Glutamatergic neuron (in vitro differentiated cells): ENCODE measurements at regions not wholly inside any gene's neighbourhood (a gene's known extent, or its start where the extent isn't known, plus 50 kb on each side); places are given as distances from the start of the nearest gene placed in this dataset.

Experiments used
- DNase-seq: peaks from one replicate; pipeline ENCODE4 v3.0.0; 2022
- H3K27ac Mint-ChIP-seq: one replicate; pipeline ENCODE4 v1.8.0; 2020; ENCODE audit warnings: mild to moderate bottlenecking, mixed read lengths, inconsistent platforms; ENCODE audit not compliant: unreplicated experiment
- H3K27me3 Mint-ChIP-seq: one replicate; pipeline ENCODE4 v1.8.0; 2020; ENCODE audit warnings: mild to moderate bottlenecking, moderate library complexity, mixed read lengths, inconsistent platforms; ENCODE audit not compliant: unreplicated experiment
- H3K36me3 Mint-ChIP-seq: one replicate; pipeline ENCODE4 v1.8.0; 2020; ENCODE audit warnings: mild to moderate bottlenecking, mixed read lengths, inconsistent platforms; ENCODE audit not compliant: unreplicated experiment
- H3K4me1 Mint-ChIP-seq: one replicate; pipeline ENCODE4 v1.8.0; 2020; ENCODE audit warnings: mild to moderate bottlenecking, low read depth, mixed read lengths, inconsistent platforms; ENCODE audit not compliant: unreplicated experiment
- H3K4me3 Mint-ChIP-seq: one replicate; pipeline ENCODE4 v1.8.0; 2020; ENCODE audit warnings: mild to moderate bottlenecking, mixed read lengths, inconsistent platforms; ENCODE audit not compliant: unreplicated experiment
- H3K9me3 Mint-ChIP-seq: one replicate; pipeline ENCODE4 v1.8.0; 2020; ENCODE audit warnings: mild to moderate bottlenecking, moderate library complexity, mixed read lengths, inconsistent platforms; ENCODE audit not compliant: unreplicated experiment
- CTCF ChIP-seq: fragments of 200-600 bp; sonication (generic); IDR thresholded peaks from one replicate; pipeline ENCODE4 v1.5.0; 2021; ENCODE audit not compliant: partially characterized antibody, unreplicated experiment

- H3K4me3 Mint-ChIP-seq, result no peak overlapping the region
- H3K27me3 Mint-ChIP-seq, result peaks cover 3% of the 10 kb centered on the region
- no peak overlapping the region for H3K27ac Mint-ChIP-seq
These were observed 70.0 kb upstream of the KLF4 start for GRCh38 chr9:107559494-107560086.

GRCh38 chr9:107557236-107557990, 67.8 kb upstream of the KLF4 start:
- Mint-ChIP-seq H3K27me3 (peaks cover 2% of the 10 kb centered on the region), H3K4me1 (no peaks in the 10 kb centered on the region), H3K4me3 (no peak overlapping the region), H3K36me3 (no peaks in the 10 kb centered on the region), H3K9me3 (no peaks in the 10 kb centered on the region), H3K27ac (no peak overlapping the region)
- DNase-seq, result no peak
- no peak for TF ChIP-seq CTCF

More at GRCh38 chr9:107559494-107560086, 70.0 kb upstream of the KLF4 start:
- no peaks in the 10 kb centered on the region for H3K36me3 Mint-ChIP-seq
- no peak for TF ChIP-seq CTCF
- no peaks in the 10 kb centered on the region for H3K9me3 Mint-ChIP-seq
- H3K4me1 Mint-ChIP-seq, result no peaks in the 10 kb centered on the region
- no peak for DNase-seq

GRCh38 chr9:107554636-107555035, 65.1 kb upstream of the KLF4 start:
- no peaks in the 10 kb centered on the region for H3K9me3 Mint-ChIP-seq
- H3K27me3 Mint-ChIP-seq, result no peaks in the 10 kb centered on the region
- H3K27ac Mint-ChIP-seq, result no peak overlapping the region
- no peak for TF ChIP-seq CTCF
- H3K4me1 Mint-ChIP-seq, result no peaks in the 10 kb centered on the region
- no peak for DNase-seq
- no peaks in the 10 kb centered on the region for H3K36me3 Mint-ChIP-seq
- H3K4me3 Mint-ChIP-seq, result no peak overlapping the region

DNA sequence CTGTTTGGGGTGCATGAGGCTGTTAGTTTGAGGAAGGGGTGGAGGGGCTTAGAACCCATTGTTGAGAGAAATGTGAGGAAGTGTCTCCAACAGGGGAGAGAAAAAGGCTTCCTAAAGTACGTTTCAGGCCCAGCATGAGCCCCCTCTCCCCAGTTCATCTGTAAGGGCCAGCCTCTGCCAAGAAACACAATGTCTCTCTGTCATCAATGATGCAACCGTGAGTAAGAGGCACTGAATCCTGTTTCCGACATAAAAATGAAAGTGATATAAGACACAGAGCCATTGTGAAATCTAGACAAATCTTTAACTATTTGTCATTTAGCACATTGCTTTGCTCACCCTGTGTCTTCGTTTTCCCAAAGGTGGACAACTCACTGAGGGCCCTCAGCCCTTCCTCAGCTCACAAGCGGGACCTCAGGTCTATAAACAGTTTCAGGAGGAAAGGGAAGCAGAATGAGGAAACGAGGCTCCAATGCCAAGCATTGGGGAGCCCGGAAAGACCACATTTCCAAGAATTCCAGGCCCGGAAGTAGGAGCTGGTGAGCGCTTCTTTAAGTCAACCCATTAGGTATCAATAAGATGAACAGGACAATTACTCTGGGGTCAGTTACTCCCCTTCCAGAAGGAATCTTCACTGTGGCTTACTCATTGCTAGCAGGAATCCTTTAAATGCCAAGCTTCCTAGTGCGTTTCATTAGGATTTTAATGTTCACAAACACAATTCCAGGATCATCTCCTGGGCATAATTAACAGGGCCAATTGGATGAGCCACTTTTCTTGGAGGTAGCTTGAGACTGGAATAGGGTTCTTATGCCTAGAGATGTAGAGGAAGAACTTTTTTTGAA, 59.0 kb upstream of the KLF4 start:
- Mint-ChIP-seq H3K4me3 (no peak overlapping the region), H3K36me3 (no peaks in the 10 kb centered on the region), H3K27ac (no peak overlapping the region), H3K27me3 (peaks cover 1% of the 10 kb centered on the region), H3K4me1 (no peaks in the 10 kb centered on the region), H3K9me3 (peaks cover 1% of the 10 kb centered on the region)
- DNase-seq, result no peak
- no peak for TF ChIP-seq CTCF
